Inflammatory macrophage treated with lipopolysaccharide for 4 hours (primary cell): ENCODE measurements at regions not wholly inside any gene's neighbourhood (a gene's known extent, or its start where the extent isn't known, plus 50 kb on each side); places are given as distances from the start of the nearest gene placed in this dataset.
A peak's percentile ranks its signal among the peaks of the same experiment; 100 is the strongest.
"Not testable (repeated sequence)": the region's sequence is repeated elsewhere in the genome, so short reads cannot be mapped to it uniquely, and the experiment has no call there.

Experiments used
- DNase-seq: peaks from one replicate; pipeline ENCODE4 v3.0.0-alpha.2; 2020

GRCh38 chr14:22384167-22384549, 204.9 kb downstream of the DAD1 start:
- DNase-seq = no peak

GRCh38 chr14:22383515-22384166, 205.4 kb downstream of the DAD1 start:
- DNase-seq = no peak

DNA sequence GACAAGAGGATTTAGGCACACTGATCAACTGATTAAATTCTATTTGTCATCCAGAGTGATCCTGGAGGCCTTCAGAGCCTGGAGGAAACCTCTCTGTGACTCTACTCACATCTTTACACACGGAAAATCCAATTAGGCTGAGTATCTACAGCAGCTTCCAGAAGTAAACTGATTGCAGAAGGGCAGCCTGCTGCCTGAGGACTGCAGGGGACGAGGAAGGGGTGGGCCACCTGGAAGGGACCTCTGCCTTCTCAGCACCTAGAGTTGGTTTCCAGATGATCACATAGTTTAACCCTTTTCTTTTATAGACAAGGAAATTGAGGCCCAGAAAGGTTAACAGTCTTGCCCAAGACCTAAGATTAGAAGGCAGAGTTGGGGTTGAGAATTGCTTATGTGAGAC, 206.1 kb downstream of the DAD1 start:
- no peak for DNase-seq

- no peak for DNase-seq
Observed at GRCh38 chr14:22382395-22382794, 206.6 kb downstream of the DAD1 start.

DNA sequence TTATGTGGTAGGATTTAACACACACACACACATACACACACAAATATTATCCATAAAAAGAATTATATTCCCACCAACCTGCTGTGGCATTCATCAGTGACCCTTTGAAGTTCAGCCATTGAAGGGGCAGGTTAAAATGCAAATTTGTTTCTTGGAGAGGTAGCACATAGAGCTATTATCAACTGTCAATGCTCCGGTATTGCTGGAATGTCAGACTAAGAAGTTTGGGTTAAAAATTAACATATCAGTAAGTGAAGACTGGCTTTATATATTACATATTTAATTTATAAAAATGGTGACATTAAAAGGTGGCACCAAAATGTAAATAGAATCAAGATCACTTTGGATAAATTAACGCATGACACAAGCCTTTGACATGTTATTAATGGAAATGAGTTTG, 207.3 kb downstream of the DAD1 start:
- DNase-seq = no peak

GRCh38 chr14:22381408-22381760, 207.6 kb downstream of the DAD1 start:
- DNase-seq = peak; percentile 10

DNA sequence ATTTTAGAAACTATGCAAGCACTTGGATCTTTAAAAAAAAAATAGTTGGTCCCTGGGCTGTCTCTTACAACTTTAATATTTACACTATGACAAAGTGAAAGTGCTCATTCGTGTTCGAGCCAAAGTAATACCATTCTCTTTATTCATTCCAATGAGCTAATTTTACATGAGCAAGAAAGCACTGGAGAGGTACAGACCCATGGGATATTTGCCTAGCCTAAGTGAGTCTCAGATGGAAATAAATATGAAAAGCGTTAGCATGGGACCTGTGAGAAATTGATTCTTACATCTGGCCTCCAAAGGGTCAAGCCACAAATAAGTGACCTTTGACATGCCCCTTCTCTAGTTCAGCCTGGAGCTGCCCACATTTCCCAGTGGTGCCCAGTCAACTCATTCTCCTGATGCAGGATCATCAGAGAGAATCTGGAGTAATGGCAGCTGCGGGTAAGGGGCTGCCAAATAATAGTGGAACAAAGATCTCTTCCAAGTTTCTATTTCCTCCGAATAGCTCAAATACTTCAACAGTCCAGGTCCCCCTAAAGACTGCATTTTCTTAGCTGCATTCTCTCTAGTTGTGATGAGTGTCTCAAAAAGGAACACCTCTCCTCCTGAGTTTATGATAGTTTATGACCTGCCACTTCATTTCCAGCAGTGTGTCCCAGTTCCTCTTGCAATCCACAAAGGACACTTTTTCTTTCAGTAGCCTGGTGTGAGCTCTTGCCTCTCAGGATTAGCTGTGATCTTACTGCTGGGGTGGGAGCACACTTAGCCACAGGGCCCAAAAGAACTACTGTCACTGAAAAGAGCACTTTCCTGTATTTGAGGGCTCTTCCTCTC, 208.2 kb downstream of the DAD1 start:
- no peak for DNase-seq

- DNase-seq = no peak
Observed at GRCh38 chr14:22379727-22380126, 209.3 kb downstream of the DAD1 start.

GRCh38 chr14:22378181-22378580, 210.8 kb downstream of the DAD1 start:
- DNase-seq = no peak

GRCh38 chr14:22375321-22375930, 213.6 kb downstream of the DAD1 start:
- DNase-seq = peak; percentile 61

DNA sequence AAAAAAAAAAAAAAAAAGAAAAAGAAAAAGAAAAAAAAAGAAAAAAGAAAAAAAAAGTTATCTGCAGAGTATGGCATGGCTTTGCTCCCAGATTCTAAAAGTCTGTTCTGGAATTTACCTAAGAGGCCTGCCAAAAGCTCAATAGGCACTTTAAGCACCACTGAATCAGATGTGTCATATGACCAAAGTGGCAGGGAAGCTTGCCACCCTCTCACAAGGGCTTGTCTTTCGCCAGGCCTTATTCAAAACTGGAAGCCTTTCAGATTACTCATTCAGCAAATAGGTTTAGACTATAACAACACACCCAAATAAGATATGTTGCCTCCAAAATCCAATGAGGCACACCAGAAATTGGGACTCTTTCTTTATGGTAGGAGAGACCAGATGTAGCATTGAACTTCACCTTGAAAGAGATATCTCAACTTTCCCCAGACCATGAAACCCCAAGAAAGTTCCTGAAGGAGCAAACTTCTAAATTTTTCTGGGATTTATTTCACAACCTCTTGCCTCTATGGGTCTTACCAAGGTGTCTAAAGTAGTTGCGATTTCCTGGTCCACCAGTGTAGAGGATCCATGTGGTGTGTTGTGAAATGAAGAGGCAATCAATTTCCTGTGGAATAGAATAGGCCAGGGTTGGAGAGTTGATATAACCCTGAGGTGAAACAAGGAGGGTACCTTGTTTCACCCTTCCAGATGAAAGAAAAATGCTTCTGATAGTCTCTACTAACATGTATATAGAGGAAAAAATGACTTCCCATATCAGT, 218.8 kb downstream of the DAD1 start:
- DNase-seq = no peak

GRCh38 chr14:22358726-22359125, 230.3 kb downstream of the DAD1 start:
- no peak for DNase-seq

DNA sequence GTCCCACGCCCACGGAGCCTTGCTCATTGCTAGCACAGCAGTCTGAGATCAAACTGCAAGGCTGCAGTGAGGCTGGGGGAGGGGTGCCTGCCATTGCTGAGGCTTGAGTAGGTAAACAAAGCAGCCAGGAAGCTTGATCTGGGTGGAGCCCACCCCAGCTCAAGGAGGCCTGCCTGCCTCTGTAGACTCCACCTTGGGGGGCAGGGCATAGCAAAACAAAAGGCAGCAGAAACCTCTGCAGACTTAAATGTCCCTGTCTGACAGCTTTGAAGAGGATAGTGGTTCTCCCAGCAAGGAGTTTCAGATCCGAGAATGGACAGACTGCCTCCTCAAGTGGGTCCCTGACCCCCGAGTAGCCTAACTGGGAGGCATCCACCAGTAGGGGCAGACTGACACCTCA, 239.7 kb downstream of the DAD1 start:
- not testable (repeated sequence) for DNase-seq

DNA sequence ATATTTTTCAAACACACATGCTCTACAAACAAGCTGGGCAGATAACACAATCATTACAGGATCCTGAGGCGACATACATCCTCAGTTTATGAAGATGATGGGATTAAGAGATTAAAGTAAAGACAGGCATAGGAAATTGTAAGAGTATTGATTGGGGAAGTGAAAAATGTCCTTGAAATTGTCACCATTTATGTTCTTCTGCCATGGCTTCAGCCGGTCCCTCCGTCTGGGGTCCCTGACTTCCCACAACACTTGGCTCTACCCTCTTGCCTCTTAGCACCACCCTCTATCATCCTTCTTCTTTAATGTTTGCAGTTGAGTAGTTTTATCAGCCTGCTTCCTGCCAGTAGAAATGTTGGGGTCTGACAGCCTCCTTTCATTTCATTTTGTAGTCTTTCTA, 244.4 kb downstream of the DAD1 start:
- no peak for DNase-seq

GRCh38 chr14:22344209-22344608, 244.8 kb downstream of the DAD1 start:
- DNase-seq = not testable (repeated sequence)

DNA sequence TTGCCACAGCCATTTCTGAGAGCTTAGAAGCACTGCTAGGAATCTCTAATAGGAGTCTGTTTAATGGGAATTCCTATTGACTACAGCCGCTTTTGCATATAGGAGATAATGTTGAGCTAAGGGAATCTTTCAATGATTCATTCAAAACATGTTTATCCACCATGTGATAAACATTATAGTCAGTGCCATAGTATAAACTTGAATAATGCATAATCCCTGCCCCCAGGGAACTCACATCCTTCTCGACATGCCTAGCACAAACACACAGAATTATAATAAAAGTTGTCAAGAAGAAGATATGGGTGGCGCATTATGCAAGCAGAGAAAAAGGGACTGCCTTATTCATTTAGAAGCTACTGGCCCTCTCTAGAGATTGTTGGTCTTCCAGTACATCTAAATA, 248.0 kb downstream of the DAD1 start:
- no peak for DNase-seq

- no peak for DNase-seq
Observed at GRCh38 chr14:22338917-22339715, 249.9 kb downstream of the DAD1 start.

GRCh38 chr14:22338381-22338780, 250.6 kb downstream of the DAD1 start:
- no peak for DNase-seq

GRCh38 chr14:22337938-22338337, 251.1 kb downstream of the DAD1 start:
- DNase-seq = no peak

GRCh38 chr14:22337521-22337920, 251.5 kb downstream of the DAD1 start:
- no peak for DNase-seq

DNA sequence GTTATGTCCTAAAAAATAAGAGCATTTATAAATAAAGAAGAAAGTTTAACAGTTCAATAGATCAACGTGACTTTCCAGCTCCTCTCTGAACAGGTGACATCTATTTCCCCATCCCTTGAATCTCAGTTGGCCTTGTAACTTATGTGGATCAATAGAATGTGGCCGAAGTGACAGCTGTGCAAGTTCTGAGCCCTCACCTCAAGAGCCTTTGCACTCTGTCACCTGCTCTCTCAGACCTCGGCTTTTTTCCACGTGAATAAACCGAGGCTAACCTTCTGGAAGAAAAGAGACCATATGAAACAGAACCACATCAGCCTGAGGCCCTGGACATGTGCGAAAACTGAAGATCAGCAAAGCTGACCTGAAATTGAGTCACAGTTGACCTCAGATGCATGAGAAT, 253.0 kb downstream of the DAD1 start:
- no peak for DNase-seq

DNA sequence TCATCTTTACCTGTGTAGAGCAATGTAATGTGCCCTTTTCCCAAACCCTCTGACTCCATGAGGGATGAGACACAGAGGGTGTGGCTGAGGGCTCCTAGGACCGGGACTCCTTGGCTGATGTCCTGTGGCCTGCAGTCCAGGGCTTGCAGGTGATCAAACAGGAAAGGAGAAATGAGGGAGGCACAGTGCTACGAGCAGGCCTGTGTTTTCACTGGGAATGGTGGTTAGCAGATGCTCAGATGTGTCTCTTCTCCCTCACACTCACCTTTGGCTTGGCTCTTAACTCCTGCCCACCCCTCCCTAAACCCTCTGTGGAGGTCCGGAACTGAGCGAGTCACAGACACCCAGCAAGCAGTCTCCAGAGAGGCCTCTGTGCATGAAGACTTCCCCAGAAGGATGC, 254.4 kb downstream of the DAD1 start:
- DNase-seq = no peak

GRCh38 chr14:22334275-22334577, 254.8 kb downstream of the DAD1 start:
- no peak for DNase-seq
